ENCODE measurements at regions not wholly inside any gene's neighbourhood (a gene's known extent, or its start where the extent isn't known, plus 50 kb on each side); places are given as distances from the start of the nearest gene placed in this dataset.
A peak's percentile ranks its signal among the peaks of the same experiment; 100 is the strongest.

- no peak for DNase-seq
- Histone ChIP-seq H3K4me3 (replicated peaks in 1 of 3; ENCODE audit: low read depth in 2 of 3, low read length in 3 of 3) (no peak overlapping the region), H2AFZ (ENCODE audit: insufficient read depth, low read depth, low read length, poor library complexity, severe bottlenecking) (no peak overlapping the region), H3K9me3 (replicated peaks in 1 of 2; ENCODE audit: control insufficient read depth in 1 of 2, insufficient read depth in 1 of 2, low read length in 2 of 2) (no peaks in the 10 kb centered on the region), H3K79me2 (ENCODE audit: insufficient read depth, low read length) (no peaks in the 10 kb centered on the region), H3K27me3 (ENCODE audit: control insufficient read depth in 2 of 2, insufficient read depth in 2 of 2, low read length in 2 of 2) (no peaks in the 10 kb centered on the region), H3K9ac (ENCODE audit: insufficient read depth, low read length, poor library complexity, severe bottlenecking) (peak overlapping the region; percentile 12), H4K20me1 (ENCODE audit: insufficient read depth, low read length) (no peaks in the 10 kb centered on the region), H3K36me3 (replicated peaks in 1 of 2; ENCODE audit: control insufficient read depth in 1 of 2, insufficient read depth in 2 of 2, low read length in 2 of 2) (peaks cover 12 to 64% of the 10 kb centered on the region in 2 donors), H3K4me2 (replicated peaks; ENCODE audit: extremely low read depth, low read length, poor library complexity, severe bottlenecking) (no peak overlapping the region), H3K4me1 (ENCODE audit: control insufficient read depth in 1 of 2, insufficient read depth in 2 of 2, low read length in 2 of 2) (peaks cover 10 to 12% of the 10 kb centered on the region in 2 donors), H3K27ac (ENCODE audit: low read depth in 1 of 2, low read length in 2 of 2) (no peak overlapping the region)
- Mint-ChIP-seq H3K4me1 (peaks cover 12% of the 10 kb centered on the region), H3K27me3 (ENCODE audit: low read depth in 3 of 3) (peaks cover 0 to 2% (median 1%) of the 10 kb centered on the region in 3 donors), H3K4me3 (no peak overlapping the region), H3K9me3 (peaks cover 0 to 1% (median 0%) of the 10 kb centered on the region in 7 donors), H3K36me3 (peaks cover 58 to 60% of the 10 kb centered on the region in 2 donors), H3K27ac (no peak overlapping the region)
- intact Hi-C loops (cut with micrococcal nuclease) = no loop called here
- no peak for TF ChIP-seq CTCF (IDR thresholded peaks at IDR 0.05)
- 25% methylated on average over 4 of the region's 8 CpGs for WGBS (ENCODE audit: insufficient coverage)
These were observed 174.7 kb downstream of the KATNIP start for GRCh38 chr16:27724482-27725235.

GRCh38 chr16:27725236-27726000 is 175.5 kb downstream of the KATNIP start:
- H3K27me3 ChIP-seq (ENCODE audit: control insufficient read depth in 2 of 2, insufficient read depth in 2 of 2, low read length in 2 of 2) = no peaks in the 10 kb centered on the region
- peaks cover 0 to 2% (median 2%) of the 10 kb centered on the region in 3 donors for H3K27me3 Mint-ChIP-seq (ENCODE audit: low read depth in 3 of 3)
- no peak overlapping the region for H3K4me2 ChIP-seq (replicated peaks; ENCODE audit: extremely low read depth, low read length, poor library complexity, severe bottlenecking)
- peaks cover 0 to 1% (median 0%) of the 10 kb centered on the region in 7 donors for H3K9me3 Mint-ChIP-seq
- intact Hi-C loops (cut with micrococcal nuclease) = no loop called here
- H2AFZ ChIP-seq (ENCODE audit: insufficient read depth, low read depth, low read length, poor library complexity, severe bottlenecking) = no peak overlapping the region
- H4K20me1 ChIP-seq (ENCODE audit: insufficient read depth, low read length) = no peaks in the 10 kb centered on the region
- H3K9ac ChIP-seq (ENCODE audit: insufficient read depth, low read length, poor library complexity, severe bottlenecking) = no peak overlapping the region
- H3K27ac ChIP-seq (ENCODE audit: low read depth in 1 of 2, low read length in 2 of 2) = no peak overlapping the region
- H3K36me3 ChIP-seq (replicated peaks in 1 of 2; ENCODE audit: control insufficient read depth in 1 of 2, insufficient read depth in 2 of 2, low read length in 2 of 2) = peaks cover 12 to 63% of the 10 kb centered on the region in 2 donors
- no peaks in the 10 kb centered on the region for H3K79me2 ChIP-seq (ENCODE audit: insufficient read depth, low read length)
- peaks cover 55 to 59% of the 10 kb centered on the region in 2 donors for H3K36me3 Mint-ChIP-seq
- H3K4me1 ChIP-seq (ENCODE audit: control insufficient read depth in 1 of 2, insufficient read depth in 2 of 2, low read length in 2 of 2) = peaks cover 14 to 15% of the 10 kb centered on the region in 2 donors
- no peak overlapping the region for H3K4me3 Mint-ChIP-seq
- peak overlapping the region in 1 of 7 donors; percentile 17 for H3K27ac Mint-ChIP-seq
- no peak for DNase-seq
- H3K4me3 ChIP-seq (replicated peaks in 1 of 3; ENCODE audit: low read depth in 2 of 3, low read length in 3 of 3) = no peak overlapping the region
- H3K4me1 Mint-ChIP-seq = peaks cover 16% of the 10 kb centered on the region
- 94% methylated on average over 8 of the region's 15 CpGs for WGBS (ENCODE audit: insufficient coverage)
- no peak for TF ChIP-seq CTCF (IDR thresholded peaks at IDR 0.05)
- no peaks in the 10 kb centered on the region for H3K9me3 ChIP-seq (replicated peaks in 1 of 2; ENCODE audit: control insufficient read depth in 1 of 2, insufficient read depth in 1 of 2, low read length in 2 of 2)

Data from CD14-positive monocyte (primary cell).